Stimulated activated CD8-positive, alpha-beta memory T cell treated with anti-CD3 and anti-CD28 coated beads, Interleukin-7, amount 100 ng/mL, for 4 hours (primary cell): ENCODE measurements at regions not wholly inside any gene's neighbourhood (a gene's known extent, or its start where the extent isn't known, plus 50 kb on each side); places are given as distances from the start of the nearest gene placed in this dataset.
"Not testable (repeated sequence)": the region's sequence is repeated elsewhere in the genome, so short reads cannot be mapped to it uniquely, and the experiment has no call there.

Experiments used
- DNase-seq, 2 donors: peaks; one replicate each; pipeline ENCODE4 v3.0.0-alpha.2; 2020; ENCODE audit warnings: low read depth in 2 of 2

DNA sequence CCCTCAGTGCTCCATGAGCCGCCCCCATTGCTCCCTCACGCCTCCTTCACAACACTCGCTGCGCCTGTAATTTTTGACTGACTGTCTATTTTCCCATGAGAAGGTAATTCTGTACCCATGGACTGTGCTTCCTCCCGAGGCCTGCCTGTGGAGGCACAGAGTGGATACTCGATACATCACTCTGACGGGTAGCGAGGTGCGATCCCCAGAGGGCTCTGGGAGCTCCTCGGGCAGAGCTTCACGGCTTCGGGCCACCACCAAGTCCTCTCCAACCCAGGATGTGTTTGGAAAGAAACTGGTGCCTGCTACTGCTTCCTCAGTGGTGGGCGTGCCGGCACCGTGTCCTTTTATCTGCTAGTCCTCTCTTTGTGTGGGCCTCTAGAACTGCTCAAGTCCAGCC is 108.6 kb upstream of the DLG1 start:
- no peak for DNase-seq

DNA sequence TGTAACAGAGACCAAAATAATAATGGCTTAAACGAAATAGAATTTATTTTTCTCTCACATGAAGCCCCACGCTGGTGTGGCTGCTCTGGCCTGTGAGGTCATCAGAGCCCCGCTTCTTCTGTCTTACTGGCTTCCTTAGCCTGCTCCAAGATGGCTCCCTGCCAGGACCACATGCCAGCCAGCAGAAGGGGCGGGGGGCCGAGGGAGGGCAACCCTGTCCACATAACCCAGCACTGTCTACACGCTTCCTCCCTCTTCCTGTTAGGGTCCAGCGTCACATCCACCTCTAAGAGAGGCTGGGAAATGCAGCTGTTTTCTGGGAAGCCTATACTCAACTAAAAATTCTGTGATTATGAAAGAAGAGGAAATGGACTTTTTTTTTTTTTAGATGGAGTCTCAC is 107.9 kb upstream of the DLG1 start:
- DNase-seq, result no peak

DNA sequence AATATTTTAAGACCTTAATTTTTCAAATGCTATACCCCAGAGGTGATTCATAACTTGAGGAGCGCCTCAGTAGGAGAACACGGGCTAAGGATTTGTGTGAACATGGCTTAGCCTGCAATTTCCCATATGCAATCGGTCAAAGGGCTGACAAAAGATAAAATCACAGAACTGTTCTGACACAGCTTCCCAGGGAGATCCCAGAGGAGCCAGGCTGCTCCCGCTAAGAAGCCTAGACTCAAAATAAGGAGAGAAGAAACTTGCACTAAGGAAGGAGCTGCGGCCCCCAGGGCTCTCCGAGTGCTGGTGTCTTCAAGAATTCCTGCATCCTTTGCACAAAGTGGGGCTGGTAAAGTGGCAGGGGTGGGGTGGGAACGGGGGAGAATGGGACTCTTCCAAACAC is 106.3 kb upstream of the DLG1 start:
- no peak for DNase-seq

DNA sequence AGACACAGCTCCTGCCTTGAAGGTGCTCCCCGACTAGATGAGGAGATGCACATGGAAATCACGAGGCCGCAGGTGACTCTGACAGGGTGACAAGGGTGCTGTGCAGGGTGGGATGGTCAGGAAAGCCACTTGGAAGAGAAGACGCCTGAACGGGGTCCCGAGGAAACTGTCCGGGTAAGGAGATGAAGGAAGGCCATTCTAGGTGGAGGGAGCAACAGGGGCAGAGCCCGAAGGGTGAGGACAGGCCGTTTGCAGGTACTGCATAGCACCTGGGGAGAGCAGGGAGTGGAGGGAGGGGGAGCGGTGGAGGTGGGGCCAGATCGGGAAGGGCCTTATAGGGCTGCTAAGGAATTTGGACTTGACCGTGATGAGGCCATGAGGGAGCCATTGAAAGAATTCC is 105.6 kb upstream of the DLG1 start:
- no peak for DNase-seq

DNA sequence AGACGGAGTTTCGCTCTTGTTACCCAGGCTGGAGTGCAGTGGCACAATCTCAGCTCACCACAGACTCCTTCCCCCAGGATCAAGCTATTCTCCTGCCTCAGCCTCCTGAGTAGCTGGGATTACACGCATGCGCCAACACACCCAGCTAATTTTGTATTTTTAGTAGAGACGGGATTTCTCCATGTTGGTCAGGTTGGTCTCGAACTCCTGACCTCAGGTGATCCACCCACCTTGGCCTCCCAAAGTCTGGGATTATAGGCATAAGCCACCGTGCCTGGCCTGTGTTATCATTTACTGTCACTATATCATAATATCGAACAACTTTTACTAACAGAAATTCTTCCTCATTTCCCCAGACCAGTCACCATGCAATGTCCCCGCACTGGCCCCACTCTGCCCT is 104.0 kb upstream of the DLG1 start:
- not testable (repeated sequence) for DNase-seq

GRCh38 chr3:197399486-197399885 is 101.1 kb upstream of the DLG1 start:
- no peak for DNase-seq

GRCh38 chr3:197398286-197398878 is 100.0 kb upstream of the DLG1 start:
- DNase-seq, result peak in 1 of 2 donors; percentile 10

GRCh38 chr3:197397838-197398237 is 99.4 kb upstream of the DLG1 start:
- DNase-seq, result no peak

DNA sequence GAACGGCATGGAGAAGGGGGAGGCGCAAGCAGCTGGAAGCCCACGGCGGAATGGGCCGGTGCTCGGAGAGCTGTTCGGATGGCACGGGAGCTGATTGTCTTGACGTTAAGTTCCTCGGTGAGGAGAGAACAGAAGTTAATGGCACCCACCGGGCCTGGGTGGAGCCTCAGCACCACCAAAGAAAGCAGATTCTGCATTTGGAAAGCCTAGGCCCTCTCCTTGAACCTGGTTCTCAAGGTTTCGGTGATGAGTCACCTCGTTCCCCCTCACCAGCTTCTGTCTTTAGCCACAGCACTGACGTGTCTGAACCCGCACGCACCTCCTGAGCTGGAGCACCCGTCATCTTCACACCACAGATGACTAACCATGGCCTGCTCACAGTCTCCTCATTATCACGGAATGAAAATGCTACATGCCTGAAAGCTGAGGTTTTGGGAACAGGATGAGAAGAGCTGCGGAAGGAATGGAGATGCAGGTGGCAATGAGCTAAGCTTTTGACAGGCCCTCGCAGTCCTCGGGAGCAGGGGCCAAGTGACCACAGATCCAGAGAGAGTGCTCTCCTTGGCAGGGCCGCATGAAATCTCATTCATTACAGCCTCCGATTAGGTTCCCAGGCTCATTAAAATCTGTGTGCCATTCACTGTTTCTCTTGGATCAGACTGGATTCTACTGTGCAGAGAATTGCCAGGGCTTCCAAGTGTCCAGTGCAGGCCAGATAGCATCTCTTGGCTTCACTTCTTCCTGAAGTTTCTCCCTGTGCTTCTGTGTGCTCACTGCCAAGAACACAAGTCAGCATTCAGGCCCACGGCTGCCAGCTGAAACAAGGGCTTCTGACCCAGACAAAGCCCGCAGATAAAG is 96.3 kb upstream of the DLG1 start:
- peak; percentile 26 to 30 for DNase-seq

GRCh38 chr3:197394126-197394463 is 95.7 kb upstream of the DLG1 start:
- not testable (repeated sequence) for DNase-seq

- no peak for DNase-seq
Observed at GRCh38 chr3:197393711-197394110, 95.3 kb upstream of the DLG1 start.

DNA sequence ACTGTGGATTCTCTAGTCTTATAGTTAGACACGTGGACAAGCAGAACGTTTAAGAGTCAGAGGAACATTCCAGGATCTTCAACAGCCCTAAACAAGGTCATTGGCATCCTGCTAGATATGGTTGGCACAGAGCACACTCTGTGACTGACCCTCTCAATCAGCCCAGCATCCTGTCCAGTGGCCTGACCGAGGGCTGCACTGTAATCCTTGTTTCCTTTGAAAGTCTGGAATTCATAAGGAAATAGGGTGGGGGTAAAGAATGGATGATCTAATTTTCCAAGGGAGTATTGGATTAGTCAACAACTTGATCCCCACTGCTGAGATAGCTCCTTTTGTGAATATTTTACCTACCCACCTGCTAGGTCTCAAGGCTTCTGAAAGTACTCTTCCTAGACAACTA is 94.5 kb upstream of the DLG1 start:
- no peak for DNase-seq

GRCh38 chr3:197381371-197381770 is 83.0 kb upstream of the DLG1 start:
- DNase-seq, result no peak

- DNase-seq, result no peak
Observed at GRCh38 chr3:197380786-197381185, 82.4 kb upstream of the DLG1 start.

GRCh38 chr3:197378985-197379718 is 80.7 kb upstream of the DLG1 start:
- DNase-seq, result no peak

DNA sequence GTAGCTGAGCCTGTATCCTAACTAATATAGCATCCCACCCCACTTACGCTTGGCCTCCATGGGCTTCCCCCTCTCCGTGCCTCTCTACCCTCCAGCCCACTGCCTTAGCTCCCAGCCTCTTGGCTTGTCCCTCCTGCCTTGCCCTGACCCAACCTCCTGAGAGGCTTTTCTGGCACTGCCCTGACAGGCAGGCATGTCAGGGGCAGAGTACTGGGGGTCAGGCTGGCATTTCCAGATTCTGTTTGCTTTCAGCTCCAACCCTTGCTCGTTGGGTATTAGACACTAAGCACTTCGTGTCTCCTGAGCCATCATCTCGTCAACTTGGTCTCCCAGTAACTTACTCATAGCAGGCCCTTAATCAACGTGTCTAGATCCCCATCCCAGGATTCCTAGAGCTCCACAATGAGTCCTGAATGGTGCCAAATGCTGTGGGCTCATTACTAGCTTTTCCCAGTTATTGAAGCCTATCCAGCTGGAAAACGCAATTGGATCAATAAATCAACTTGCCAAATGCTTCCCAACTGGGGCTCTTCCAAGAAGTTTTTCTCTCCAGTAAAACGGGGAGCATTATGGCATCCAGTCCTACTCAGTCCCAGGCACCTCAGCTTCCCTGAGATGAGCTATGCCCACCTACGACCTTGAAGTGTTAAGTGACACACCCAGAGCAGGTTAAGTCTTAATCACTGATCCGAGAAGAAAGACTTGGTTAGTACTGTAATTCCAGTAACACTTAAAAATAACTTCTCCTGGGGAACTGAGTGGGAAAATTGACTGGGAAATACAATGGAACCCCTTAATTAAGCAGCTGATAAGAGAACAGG is 78.5 kb upstream of the DLG1 start:
- DNase-seq, result no peak

GRCh38 chr3:197376020-197376419 is 77.6 kb upstream of the DLG1 start:
- DNase-seq, result no peak

GRCh38 chr3:197375001-197375441 is 76.6 kb upstream of the DLG1 start:
- DNase-seq, result no peak

DNA sequence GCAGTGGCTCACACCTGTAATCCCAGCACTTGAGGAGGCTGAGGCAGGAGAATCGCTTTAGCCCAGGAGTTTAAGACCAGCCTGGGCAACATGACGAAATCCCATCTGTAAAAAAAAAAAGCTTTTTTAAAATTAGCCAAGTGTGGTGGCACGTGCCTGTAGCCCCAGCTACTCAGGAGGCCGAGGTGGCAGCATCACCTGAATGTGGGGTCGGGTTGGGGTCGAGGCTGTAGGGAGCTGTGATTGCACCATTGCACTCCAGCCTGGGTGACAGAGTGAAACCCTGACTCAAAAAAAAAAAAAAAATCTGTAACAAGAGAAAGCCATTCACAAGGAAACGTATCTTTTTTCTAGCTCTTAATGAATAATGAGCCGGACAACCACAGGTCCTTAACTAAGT is 74.7 kb upstream of the DLG1 start:
- DNase-seq, result no peak

- no peak for DNase-seq
Observed at GRCh38 chr3:197372047-197372661, 73.7 kb upstream of the DLG1 start.

- DNase-seq, result no peak
Observed at GRCh38 chr3:197371591-197372046, 73.2 kb upstream of the DLG1 start.
